Epithelial cell of esophagus (primary cell): ENCODE measurements at regions not wholly inside any gene's neighbourhood (a gene's known extent, or its start where the extent isn't known, plus 50 kb on each side); places are given as distances from the start of the nearest gene placed in this dataset.

Experiments
- DNase-seq: peaks from one replicate; pipeline ENCODE4 v3.0.0; 2010; ENCODE audit warnings: low read depth
- H3K4me3 ChIP-seq: 2 replicates; pipeline ENCODE4 v1.5.1; 2011; ENCODE audit warnings: mild to moderate bottlenecking, low read length, control low read depth
- TF ChIP-seq, protein P1 (sequence below): IDR thresholded peaks from 2 replicates; pipeline ENCODE4 v1.5.1; 2011; ENCODE audit warnings: low read depth, mild to moderate bottlenecking, low read length, control low read depth, inconsistent platforms; ENCODE audit not compliant: insufficient read depth; ENCODE audit errors: missing control alignments

DNA sequence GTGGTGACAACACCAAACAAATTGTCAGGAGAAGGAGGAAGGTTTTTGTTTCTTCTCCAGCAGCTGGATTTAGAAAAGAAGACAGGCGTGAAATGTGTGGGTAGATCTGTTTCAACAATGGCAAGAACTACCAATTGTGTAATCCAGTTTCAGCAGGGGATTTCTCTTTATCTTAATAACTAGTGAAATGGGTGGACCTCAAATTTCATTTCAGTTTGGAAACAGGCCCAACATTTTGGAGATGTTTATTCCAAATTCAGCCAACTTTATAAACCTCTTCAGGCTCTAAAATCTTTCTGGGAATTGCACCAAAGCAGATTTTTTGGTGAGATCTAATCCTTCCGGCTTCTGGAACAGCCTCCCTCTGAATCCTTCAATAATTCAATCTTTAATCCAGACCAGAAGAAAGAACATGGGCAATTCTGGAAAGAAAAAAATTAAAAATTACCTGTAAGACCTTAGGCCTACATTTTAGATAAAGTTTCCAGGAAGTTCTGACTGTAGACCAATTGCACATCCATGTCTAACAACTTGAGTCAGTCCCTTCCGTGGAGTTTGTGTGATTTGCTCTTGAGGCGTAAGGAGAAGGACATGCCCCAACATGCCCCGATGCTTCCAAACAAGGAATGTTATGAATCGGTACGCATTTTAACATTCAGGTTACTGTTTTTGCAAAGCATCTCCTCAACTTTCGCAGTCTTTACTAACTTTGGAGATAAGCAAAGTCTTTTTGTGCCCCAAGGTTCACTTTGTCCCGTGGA lies 423.6 kb downstream of the IRX1 start:
- no peak overlapping the region for H3K4me3 ChIP-seq
- peak; percentile 97 for DNase-seq
- TF ChIP-seq, protein P1, sequence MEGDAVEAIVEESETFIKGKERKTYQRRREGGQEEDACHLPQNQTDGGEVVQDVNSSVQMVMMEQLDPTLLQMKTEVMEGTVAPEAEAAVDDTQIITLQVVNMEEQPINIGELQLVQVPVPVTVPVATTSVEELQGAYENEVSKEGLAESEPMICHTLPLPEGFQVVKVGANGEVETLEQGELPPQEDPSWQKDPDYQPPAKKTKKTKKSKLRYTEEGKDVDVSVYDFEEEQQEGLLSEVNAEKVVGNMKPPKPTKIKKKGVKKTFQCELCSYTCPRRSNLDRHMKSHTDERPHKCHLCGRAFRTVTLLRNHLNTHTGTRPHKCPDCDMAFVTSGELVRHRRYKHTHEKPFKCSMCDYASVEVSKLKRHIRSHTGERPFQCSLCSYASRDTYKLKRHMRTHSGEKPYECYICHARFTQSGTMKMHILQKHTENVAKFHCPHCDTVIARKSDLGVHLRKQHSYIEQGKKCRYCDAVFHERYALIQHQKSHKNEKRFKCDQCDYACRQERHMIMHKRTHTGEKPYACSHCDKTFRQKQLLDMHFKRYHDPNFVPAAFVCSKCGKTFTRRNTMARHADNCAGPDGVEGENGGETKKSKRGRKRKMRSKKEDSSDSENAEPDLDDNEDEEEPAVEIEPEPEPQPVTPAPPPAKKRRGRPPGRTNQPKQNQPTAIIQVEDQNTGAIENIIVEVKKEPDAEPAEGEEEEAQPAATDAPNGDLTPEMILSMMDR, result no peak

DNA sequence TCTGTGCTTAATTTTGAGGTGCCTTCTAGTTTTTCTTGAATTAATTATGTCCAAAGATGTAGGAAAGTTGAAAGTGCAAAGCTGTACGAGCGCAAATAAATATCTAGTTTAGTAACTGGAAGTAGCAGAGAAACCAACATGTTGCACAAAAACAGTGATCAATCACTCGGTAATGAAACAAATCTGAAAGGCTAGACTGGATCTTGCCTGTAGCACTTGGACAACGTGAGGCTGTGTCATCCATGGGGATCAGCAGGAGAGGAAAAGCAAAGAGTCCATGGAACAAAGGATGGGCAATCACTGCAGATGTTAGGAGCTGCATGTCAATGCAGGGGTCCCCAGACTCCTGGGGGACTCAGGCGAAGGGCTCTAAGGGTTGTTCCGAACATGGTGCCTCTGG lies 424.2 kb downstream of the IRX1 start:
- TF ChIP-seq, protein P1, result no peak
- no peak overlapping the region for H3K4me3 ChIP-seq
- no peak for DNase-seq

DNA sequence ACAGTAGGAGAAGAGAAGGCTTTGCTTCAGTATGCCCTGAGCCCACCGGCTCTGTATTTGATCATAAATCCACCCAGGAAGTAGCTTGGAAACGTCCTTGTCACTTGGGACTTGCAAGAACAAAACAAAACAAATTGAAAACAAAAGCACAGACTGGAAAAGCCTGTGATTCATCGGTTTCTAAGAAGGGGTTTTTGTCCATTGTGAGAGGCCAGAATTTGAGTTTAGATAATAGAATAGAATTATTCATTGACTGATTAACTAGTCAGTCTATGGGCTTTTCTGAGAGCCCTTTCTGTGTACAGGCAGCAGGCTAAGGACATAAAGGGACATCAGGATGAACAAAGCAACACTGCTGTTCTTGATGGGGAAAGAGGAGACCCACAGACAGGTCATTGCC lies 424.8 kb downstream of the IRX1 start:
- DNase-seq, result peak; percentile 11
- H3K4me3 ChIP-seq, result no peak overlapping the region
- TF ChIP-seq, protein P1, result no peak

DNA sequence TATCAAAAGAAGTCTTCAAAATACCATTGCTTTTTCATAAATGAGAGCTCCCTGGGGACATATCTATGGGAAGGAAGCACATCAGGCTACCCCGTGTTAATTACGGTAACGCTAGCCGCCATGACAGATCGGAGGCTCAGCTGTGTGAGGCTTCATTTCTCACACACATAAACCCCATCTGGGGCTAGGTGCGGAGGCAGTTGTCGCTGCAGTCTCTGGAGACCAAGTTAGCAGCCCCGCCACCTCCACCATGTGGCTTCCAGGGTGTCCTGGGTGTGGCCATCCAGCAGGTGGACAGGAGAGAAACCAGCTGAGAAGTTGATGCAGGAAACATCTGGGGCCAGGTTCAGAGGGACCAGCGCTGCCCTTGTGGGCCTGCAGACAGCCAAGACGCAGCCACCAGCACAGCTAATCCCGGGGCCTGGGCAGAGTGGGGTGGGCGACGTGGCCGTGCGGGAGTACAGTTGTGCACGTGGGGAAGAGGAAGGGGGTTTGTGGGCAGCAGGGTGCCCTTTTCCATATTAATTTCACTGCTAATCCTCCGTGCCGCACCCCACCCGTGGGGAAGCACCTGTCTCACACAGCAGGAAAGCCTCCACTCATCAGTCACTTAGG lies 426.5 kb downstream of the IRX1 start:
- TF ChIP-seq, protein P1, result no peak
- no peak overlapping the region for H3K4me3 ChIP-seq
- no peak for DNase-seq

DNA sequence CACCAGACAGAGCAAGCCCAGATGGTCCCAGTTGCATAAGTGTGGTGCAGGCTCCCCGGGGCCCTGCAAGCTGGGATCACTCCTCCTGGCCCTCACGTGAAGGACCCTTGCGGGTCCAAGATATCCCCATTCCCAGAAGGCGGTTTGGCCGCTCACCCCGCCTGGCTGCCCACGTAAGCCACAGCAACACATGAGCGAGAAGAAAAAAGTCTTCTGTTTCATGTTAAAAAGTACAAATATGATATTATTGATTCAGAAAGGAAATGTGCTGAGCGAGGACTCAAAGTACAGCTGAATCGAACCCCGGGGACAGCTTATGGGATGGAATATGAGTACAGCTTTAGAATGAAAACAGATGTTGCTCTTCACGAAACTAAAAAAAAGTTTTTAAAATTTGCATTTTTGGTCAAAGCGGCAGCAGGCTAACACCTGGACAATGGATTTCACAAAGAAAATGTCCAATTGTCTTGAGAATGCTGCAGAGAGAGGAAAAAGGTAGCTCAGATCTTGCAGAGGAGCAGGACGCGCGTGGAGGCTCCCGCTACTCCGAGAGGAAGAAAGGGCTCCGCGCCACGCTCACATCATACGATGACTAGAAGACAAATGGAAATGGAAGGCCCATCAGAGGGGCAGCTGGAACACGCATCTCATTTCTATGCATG lies 427.6 kb downstream of the IRX1 start:
- H3K4me3 ChIP-seq, result no peak overlapping the region
- TF ChIP-seq, protein P1, result no peak
- no peak for DNase-seq

GRCh38 chr5:4023753-4024335 lies 428.2 kb downstream of the IRX1 start:
- TF ChIP-seq, protein P1, result no peak
- no peak for DNase-seq

More at GRCh38 chr5:4023753-4024335, 428.2 kb downstream of the IRX1 start:
- no peak overlapping the region for H3K4me3 ChIP-seq
